ENCODE measurements at regions not wholly inside any gene's neighbourhood (a gene's known extent, or its start where the extent isn't known, plus 50 kb on each side); places are given as distances from the start of the nearest gene placed in this dataset.

GRCh38 chr9:32045513-32045912, 338.9 kb upstream of the ACO1 start:
- TF ChIP-seq CTCF (IDR thresholded peaks at IDR 0.05; ENCODE audit: low read depth, low read length, poor library complexity, severe bottlenecking) (no peak), EZH2phosphoT487 (IDR thresholded peaks at IDR 0.05; ENCODE audit: borderline replicate concordance, low read length) (no peak)

Measured in DOHH2 (cell line).